GM18951 (cell line): ENCODE measurements at regions not wholly inside any gene's neighbourhood (a gene's known extent, or its start where the extent isn't known, plus 50 kb on each side); places are given as distances from the start of the nearest gene placed in this dataset.

Source experiments
- POLR2A ChIP-seq: IDR thresholded peaks from 4 replicates; pipeline ENCODE4 v1.6.1; 2011; ENCODE audit warnings: mild to moderate bottlenecking; ENCODE audit not compliant: insufficient read length, insufficient read depth; ENCODE audit errors: extremely low read depth
- in situ Hi-C: fragments of 300-500 bp; cut with MboI; formaldehyde crosslinking; loops from one replicate; pipeline ENCODE4 v1.12.0; 2022; ENCODE audit warnings: low sequenced_read_pairs, mixed read lengths, inconsistent platforms; ENCODE audit not compliant: unreplicated experiment

- no peak for TF ChIP-seq POLR2A
- in situ Hi-C loops: loop anchor here (10.0 to 25.0 kb wide), 2 partner anchors 359 to 792 kb away; no protein-coding TSS in a partner anchor
Observed at GRCh38 chr10:123595661-123596060, 70.5 kb upstream of the GPR26 start.

- no peak for TF ChIP-seq POLR2A
- in situ Hi-C loops: loop anchor here (10.0 to 25.0 kb wide), 2 partner anchors 357 to 790 kb away; no protein-coding TSS in a partner anchor
Observed at GRCh38 chr10:123597676-123598075, 68.5 kb upstream of the GPR26 start.

- in situ Hi-C loops: loop anchor here (10.0 to 25.0 kb wide), 2 partner anchors 355 to 788 kb away; no protein-coding TSS in a partner anchor
- TF ChIP-seq POLR2A: no peak
Observed at GRCh38 chr10:123599366-123599849, 66.7 kb upstream of the GPR26 start.

- in situ Hi-C loops: no loop called here
- TF ChIP-seq POLR2A: no peak
Observed at GRCh38 chr10:123600177-123600576, 66.0 kb upstream of the GPR26 start.

- in situ Hi-C loops: no loop called here
- no peak for TF ChIP-seq POLR2A
Observed at GRCh38 chr10:123603130-123603529, 63.0 kb upstream of the GPR26 start.

- in situ Hi-C loops: no loop called here
- TF ChIP-seq POLR2A: no peak
Observed at GRCh38 chr10:123604506-123604905, 61.6 kb upstream of the GPR26 start.

- no peak for TF ChIP-seq POLR2A
- in situ Hi-C loops: no loop called here
Observed at GRCh38 chr10:123606006-123606405, 60.1 kb upstream of the GPR26 start.

- TF ChIP-seq POLR2A: no peak
Observed at GRCh38 chr10:123606955-123607354, 59.2 kb upstream of the GPR26 start.

GRCh38 chr10:123607386-123607785 is 58.8 kb upstream of the GPR26 start:
- no peak for TF ChIP-seq POLR2A
- in situ Hi-C loops: no loop called here

More at GRCh38 chr10:123606955-123607354, 59.2 kb upstream of the GPR26 start:
- in situ Hi-C loops: no loop called here

- in situ Hi-C loops: no loop called here
- no peak for TF ChIP-seq POLR2A
Observed at GRCh38 chr10:123608047-123608446, 58.1 kb upstream of the GPR26 start.

GRCh38 chr10:123611243-123611642 is 54.9 kb upstream of the GPR26 start:
- in situ Hi-C loops: no loop called here
- TF ChIP-seq POLR2A: no peak

- in situ Hi-C loops: no loop called here
- TF ChIP-seq POLR2A: no peak
Observed at GRCh38 chr10:123611876-123612275, 54.3 kb upstream of the GPR26 start.

- in situ Hi-C loops: no loop called here
Observed at GRCh38 chr10:123613346-123613850, 52.8 kb upstream of the GPR26 start.

GRCh38 chr10:123614888-123615287 is 51.3 kb upstream of the GPR26 start:
- TF ChIP-seq POLR2A: no peak
- in situ Hi-C loops: no loop called here

More at GRCh38 chr10:123613346-123613850, 52.8 kb upstream of the GPR26 start:
- no peak for TF ChIP-seq POLR2A
